GM12801 (cell line): ENCODE measurements at regions not wholly inside any gene's neighbourhood (a gene's known extent, or its start where the extent isn't known, plus 50 kb on each side); places are given as distances from the start of the nearest gene placed in this dataset.

Experiments
- TF ChIP-seq, protein P1 (sequence below): IDR thresholded peaks from one replicate; pipeline ENCODE4 v1.5.1; 2011; ENCODE audit warnings: control low read depth; ENCODE audit not compliant: insufficient read length; ENCODE audit errors: extremely low read depth

DNA sequence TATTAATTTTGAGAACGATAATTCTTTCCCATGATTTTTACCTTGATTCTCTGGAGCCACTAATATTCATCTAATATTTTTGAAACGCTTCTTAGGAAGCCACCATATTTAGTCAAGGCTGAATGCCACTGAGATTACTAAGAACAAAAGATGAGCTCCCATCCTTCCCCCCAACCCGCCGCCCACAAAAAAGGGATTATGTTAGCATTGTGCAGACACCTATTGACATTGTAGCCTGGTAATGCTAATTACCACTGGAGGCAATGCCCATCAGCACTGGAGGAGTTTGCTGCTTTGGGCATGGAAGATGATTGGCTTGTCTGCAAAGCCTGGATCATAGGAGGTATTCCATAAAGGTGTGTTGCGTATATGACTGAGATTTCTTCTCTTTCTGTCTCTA is 739.1 kb upstream of the WWC1 start:
- TF ChIP-seq, protein P1, sequence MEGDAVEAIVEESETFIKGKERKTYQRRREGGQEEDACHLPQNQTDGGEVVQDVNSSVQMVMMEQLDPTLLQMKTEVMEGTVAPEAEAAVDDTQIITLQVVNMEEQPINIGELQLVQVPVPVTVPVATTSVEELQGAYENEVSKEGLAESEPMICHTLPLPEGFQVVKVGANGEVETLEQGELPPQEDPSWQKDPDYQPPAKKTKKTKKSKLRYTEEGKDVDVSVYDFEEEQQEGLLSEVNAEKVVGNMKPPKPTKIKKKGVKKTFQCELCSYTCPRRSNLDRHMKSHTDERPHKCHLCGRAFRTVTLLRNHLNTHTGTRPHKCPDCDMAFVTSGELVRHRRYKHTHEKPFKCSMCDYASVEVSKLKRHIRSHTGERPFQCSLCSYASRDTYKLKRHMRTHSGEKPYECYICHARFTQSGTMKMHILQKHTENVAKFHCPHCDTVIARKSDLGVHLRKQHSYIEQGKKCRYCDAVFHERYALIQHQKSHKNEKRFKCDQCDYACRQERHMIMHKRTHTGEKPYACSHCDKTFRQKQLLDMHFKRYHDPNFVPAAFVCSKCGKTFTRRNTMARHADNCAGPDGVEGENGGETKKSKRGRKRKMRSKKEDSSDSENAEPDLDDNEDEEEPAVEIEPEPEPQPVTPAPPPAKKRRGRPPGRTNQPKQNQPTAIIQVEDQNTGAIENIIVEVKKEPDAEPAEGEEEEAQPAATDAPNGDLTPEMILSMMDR = no peak

DNA sequence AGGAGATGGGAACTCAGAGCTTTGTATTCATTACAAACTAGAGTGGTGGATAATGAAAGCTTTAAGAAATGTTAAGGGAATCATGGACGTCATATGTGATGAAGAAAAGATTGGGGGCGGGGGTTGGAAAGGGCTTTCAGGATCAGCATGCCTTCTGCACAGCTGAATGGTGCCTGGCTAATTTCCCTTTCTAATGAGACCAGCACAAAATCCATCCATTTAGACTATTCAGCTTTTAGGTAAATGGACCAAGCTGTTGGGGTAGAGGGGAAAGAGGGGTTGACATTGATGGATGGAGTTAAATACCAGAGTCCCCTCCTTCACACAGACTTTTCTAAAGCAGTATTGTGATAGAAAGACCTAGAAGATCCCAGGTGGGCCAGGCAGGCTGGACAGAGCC is 737.9 kb upstream of the WWC1 start:
- TF ChIP-seq, protein P1 = no peak

DNA sequence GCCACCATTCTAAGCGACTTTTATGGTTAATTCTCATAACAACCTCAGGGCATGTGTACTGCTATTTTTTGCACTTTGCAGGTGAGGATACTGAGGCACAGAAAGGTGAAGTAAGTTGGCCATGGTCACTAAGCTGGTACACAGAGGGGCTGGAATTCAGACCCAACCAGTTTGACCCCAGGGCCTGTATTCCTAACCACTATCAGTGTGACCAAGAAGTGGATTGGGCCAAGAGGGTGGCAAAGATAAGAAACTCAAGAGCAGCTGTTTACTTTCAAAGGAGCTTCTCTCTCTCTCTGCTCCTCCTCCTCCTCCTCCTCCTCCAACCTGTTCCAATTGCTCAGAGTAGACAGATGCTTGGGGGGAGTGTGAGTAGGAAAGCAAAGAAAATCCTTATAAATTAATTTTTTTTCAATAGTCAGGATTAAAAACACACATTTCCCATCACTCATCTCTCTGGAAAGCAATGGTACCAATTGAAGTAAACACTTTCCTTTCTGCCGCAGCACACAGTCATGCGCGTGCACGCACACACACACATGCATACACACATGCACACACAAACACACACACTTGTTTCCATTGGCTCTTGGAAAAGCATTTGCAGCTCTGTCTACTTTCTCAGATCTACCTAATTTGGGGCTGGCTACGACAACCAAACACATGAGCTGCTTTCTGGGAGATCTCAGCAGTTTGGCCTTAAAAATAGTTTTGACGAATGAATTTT is 736.7 kb upstream of the WWC1 start:
- TF ChIP-seq, protein P1 = no peak

DNA sequence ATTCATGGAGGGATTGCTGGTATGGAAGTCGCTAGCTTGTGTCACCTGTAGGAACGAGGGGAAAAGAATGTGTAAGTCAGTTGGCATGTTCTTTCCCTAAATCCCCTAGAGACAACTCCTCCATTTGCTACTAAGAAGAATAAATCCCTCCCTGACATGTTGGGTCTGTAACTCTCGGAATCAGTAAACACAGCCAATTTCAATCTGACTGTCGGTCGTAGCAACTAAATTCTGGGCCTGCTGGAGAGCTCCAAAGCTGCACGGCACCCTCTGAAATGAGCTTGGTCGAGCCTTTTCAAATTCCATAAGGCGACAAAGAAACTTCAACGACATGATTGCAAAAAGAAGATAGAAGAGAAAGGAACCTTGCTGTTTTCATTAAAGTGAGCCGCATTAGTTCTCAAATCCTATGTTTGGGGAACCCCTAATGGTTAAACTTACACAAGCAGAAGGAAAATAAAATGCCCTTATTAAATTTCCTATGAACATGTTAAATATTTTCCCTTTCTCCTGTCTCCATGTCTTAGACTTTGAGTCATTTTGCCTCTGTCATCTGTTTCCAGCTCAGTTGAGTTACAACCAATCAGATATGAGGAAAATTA is 735.8 kb upstream of the WWC1 start:
- TF ChIP-seq, protein P1 = no peak

DNA sequence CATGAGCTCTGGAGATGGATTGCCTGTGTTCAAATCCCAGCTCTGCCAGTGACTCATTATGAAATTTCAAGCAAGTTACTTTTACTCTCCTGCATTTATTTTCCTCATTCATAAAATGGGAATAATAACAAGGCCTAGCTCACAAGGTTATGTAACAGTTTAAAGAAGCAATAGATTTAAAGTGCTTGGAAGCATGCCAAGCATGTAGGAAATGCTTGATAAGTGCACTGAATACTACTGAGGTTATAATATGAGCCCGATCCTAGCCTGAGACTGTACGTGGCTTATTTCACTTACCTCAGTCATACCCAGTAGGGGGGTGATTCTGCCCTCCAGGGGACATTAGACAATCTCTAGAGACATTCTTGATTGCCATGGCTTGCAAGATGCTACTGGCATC is 734.1 kb upstream of the WWC1 start:
- TF ChIP-seq, protein P1 = no peak

DNA sequence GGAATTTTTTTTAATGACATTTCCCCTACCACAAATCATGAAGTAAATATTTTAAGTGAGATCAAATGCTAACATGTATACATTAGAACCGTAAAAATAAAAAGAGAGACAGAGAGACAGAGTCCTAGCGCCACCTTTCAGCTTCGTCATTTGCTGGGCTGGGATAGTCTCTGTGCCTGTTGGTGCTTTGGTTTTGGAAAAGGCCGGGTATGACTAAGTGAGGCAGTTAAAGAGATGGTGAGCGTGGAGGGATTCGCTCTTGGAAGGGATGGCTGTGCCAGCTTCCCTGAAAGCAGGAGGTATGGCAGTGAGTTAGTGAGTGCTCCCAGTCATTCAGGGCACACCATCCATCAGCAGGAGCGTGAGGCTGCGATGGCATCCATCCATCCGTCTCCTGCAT is 729.6 kb upstream of the WWC1 start:
- TF ChIP-seq, protein P1 = no peak

DNA sequence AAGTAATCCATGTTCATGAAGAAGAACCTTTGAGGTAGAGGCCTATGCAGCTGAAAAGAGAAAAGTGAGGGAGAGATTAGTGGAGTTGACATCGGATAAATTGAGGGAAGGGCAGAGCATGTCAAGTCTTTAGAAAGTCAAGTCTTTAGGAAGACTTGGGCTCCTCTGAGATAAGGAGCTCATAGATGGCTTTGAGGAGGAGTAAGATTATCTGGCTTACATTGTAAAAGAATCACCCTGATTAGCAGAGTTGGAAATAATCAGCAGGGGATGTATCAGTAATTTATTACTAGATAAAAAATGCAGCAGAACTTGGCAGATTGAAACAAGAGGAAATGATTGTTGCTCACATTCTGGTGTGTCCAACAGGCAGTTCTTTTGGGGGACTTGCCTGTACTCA is 727.2 kb upstream of the WWC1 start:
- TF ChIP-seq, protein P1 = no peak
